Panc1 (cell line): ENCODE measurements at regions not wholly inside any gene's neighbourhood (a gene's known extent, or its start where the extent isn't known, plus 50 kb on each side); places are given as distances from the start of the nearest gene placed in this dataset.

ENCODE experiments used
- ATAC-seq: fragments of 200-7000 bp; cut with Tn5 transposase; 2 replicates; pipeline ENCODE4 v1.9.1; 2020; ENCODE audit warnings: mild to moderate bottlenecking, moderate library complexity
- BruUV-seq: library from RNA; stranded (reverse); fragments of 400-500 nt; replicated peaks from 2 replicates; lab custom pipeline; 2021; lab: Mats Ljungman, UMichigan
- CTCF ChIA-PET: fragments of 300-600 bp; sonication (Branson Sonifier 250); formaldehyde crosslinking; loops from one replicate; lab custom pipeline; 2022; ENCODE audit warnings: antibody characterized with exemption; lab: Charles Lee
- POLR2A ChIA-PET: fragments of 300-600 bp; sonication (Branson Sonifier 250); formaldehyde crosslinking; loops from one replicate; lab custom pipeline; 2022; ENCODE audit warnings: antibody characterized with exemption; lab: Charles Lee
- DNase-seq: peaks from one replicate; pipeline ENCODE4 v3.0.0-alpha.2; 2010; ENCODE audit warnings: low read depth, low spot score
- H3K27ac ChIP-seq: 2 replicates; pipeline ENCODE4 v1.5.1; 2011; ENCODE audit warnings: mild to moderate bottlenecking, low read length, inconsistent platforms
- H3K27me3 ChIP-seq: fragments of 200-500 bp; sonication (Bioruptor generic); 2 replicates; pipeline ENCODE4 v1.6.0; 2014; ENCODE audit warnings: low read length, inconsistent platforms; ENCODE audit not compliant: control insufficient read depth, insufficient read depth
- H3K36me3 ChIP-seq: fragments of 200-500 bp; sonication (Bioruptor generic); 2 replicates; pipeline ENCODE4 v1.5.1; 2014; ENCODE audit warnings: inconsistent platforms, mild to moderate bottlenecking, low read length, moderate library complexity; ENCODE audit not compliant: control insufficient read depth, insufficient read depth
- H3K4me1 ChIP-seq: 2 replicates; pipeline ENCODE4 v1.5.1; 2011; ENCODE audit warnings: inconsistent platforms, mild to moderate bottlenecking, low read length, moderate library complexity; ENCODE audit not compliant: control insufficient read depth, insufficient read depth
- H3K4me3 ChIP-seq, 2 experiments: 2 replicates each; pipeline ENCODE4 v1.5.1; 2011 to 2012; ENCODE audit warnings: low read depth in 2 of 2, low read length in 2 of 2, mild to moderate bottlenecking in 2 of 2, inconsistent platforms in 1 of 2, moderate library complexity in 1 of 2
- H3K9me3 ChIP-seq: fragments of 200-500 bp; sonication (Bioruptor generic); 2 replicates; pipeline ENCODE4 v1.5.1; 2014; ENCODE audit warnings: low read depth, mild to moderate bottlenecking, inconsistent platforms, low read length, moderate library complexity; ENCODE audit not compliant: control insufficient read depth, insufficient read depth
- CTCF ChIP-seq: fragments of 450-650 bp; IDR thresholded peaks from 2 replicates; pipeline ENCODE4 v1.5.1; 2017; ENCODE audit warnings: mild to moderate bottlenecking
- POLR2AphosphoS5 ChIP-seq: IDR thresholded peaks from 2 replicates; pipeline ENCODE4 v1.6.1; 2012; ENCODE audit warnings: mild to moderate bottlenecking, low read depth, low read length, moderate library complexity
- REST ChIP-seq, 2 experiments: IDR thresholded peaks; 2 replicates each; pipeline ENCODE4 v1.6.1; 2011 to 2012; ENCODE audit warnings: low read depth in 2 of 2, control low read depth in 1 of 2, low read length in 1 of 2, mild to moderate bottlenecking in 1 of 2, moderate library complexity in 1 of 2; ENCODE audit not compliant: insufficient read depth in 1 of 2
- SIN3A ChIP-seq: IDR thresholded peaks from 2 replicates; pipeline ENCODE4 v1.6.1; 2012; ENCODE audit warnings: low read depth, mild to moderate bottlenecking, low read length, moderate library complexity, borderline replicate concordance; ENCODE audit not compliant: insufficient read depth
- TCF7L2 ChIP-seq: IDR thresholded peaks from 2 replicates; pipeline ENCODE4 v1.6.1; 2011; ENCODE audit warnings: mild to moderate bottlenecking, low read depth, low read length, inconsistent platforms
- in situ Hi-C: cut with HindIII; loops from 2 replicates; pipeline ENCODE4 v1.10.0; 2016; ENCODE audit warnings: low sequenced_read_pairs, low pct_unique_long_range_greater_than_20kb
- intact Hi-C: fragments of 100-400 bp; cut with micrococcal nuclease; formaldehyde crosslinking; loops from one replicate; pipeline ENCODE4 v1.10.0; 2022; ENCODE audit not compliant: unreplicated experiment

- intact Hi-C loops (no loop called here), in situ Hi-C loops (no loop called here)
- BruUV-seq = no TSS peak
- H3K27me3 ChIP-seq = no peaks in the 10 kb centered on the region
- no peaks in the 10 kb centered on the region for H3K9me3 ChIP-seq
- ChIA-PET POLR2A (interaction anchor here (0.6 kb wide), 1 partner anchor 831 kb away, joined by 3 read pairs; no protein-coding TSS in a partner anchor), CTCF (interaction anchor here (0.7 kb wide), 1 partner anchor 480 kb away, joined by 3 read pairs; no protein-coding TSS in a partner anchor)
- ATAC-seq = no peak
- no peaks in the 10 kb centered on the region for H3K36me3 ChIP-seq
- DNase-seq = no peak
- H3K4me3 ChIP-seq = no peak overlapping the region
- no peaks in the 10 kb centered on the region; the same call in 1 of the 2 replicates for H3K4me1 ChIP-seq
- H3K27ac ChIP-seq = no peak overlapping the region
- TF ChIP-seq CTCF (peak; percentile 34; the same call in 1 of the 2 replicates), POLR2AphosphoS5 (no peak)
These were observed 1573.3 kb downstream of the PCDH9 start for GRCh38 chr13:65656740-65657329.

- ATAC-seq (no peak), DNase-seq (no peak)
- ChIA-PET POLR2A (no interaction called here), CTCF (no interaction called here)
- no peaks in the 10 kb centered on the region; the same call in 1 of the 2 replicates for H3K4me1 ChIP-seq
- no peak overlapping the region for H3K27ac ChIP-seq
- H3K4me3 ChIP-seq = no peak overlapping the region
- H3K9me3 ChIP-seq = no peaks in the 10 kb centered on the region
- TF ChIP-seq CTCF (no peak), TCF7L2 (no peak), SIN3A (no peak), POLR2AphosphoS5 (no peak)
- H3K27me3 ChIP-seq = no peaks in the 10 kb centered on the region
- H3K36me3 ChIP-seq = no peaks in the 10 kb centered on the region
- no TSS peak for BruUV-seq
- intact Hi-C loops = no loop called here
- in situ Hi-C loops = no loop called here
These were observed 1576.5 kb downstream of the PCDH9 start for GRCh38 chr13:65653613-65654012.

GRCh38 chr13:65650321-65650720 is 1579.8 kb downstream of the PCDH9 start:
- H3K27me3 ChIP-seq = no peaks in the 10 kb centered on the region
- no peak overlapping the region for H3K4me3 ChIP-seq
- BruUV-seq = no TSS peak
- TF ChIP-seq POLR2AphosphoS5 (no peak), SIN3A (no peak), CTCF (no peak), TCF7L2 (no peak), REST (IDR thresholded peaks at IDR 0.05; ENCODE audit: insufficient read depth in 1 of 2, low read depth in 2 of 2, low read length in 1 of 2) (no peak)
- no peak overlapping the region for H3K27ac ChIP-seq
- no peaks in the 10 kb centered on the region; the same call in 1 of the 2 replicates for H3K4me1 ChIP-seq
- ChIA-PET POLR2A (no interaction called here), CTCF (no interaction called here)
- no peaks in the 10 kb centered on the region for H3K36me3 ChIP-seq
- no peaks in the 10 kb centered on the region for H3K9me3 ChIP-seq
- DNase-seq (no peak), ATAC-seq (no peak)
- in situ Hi-C loops (no loop called here), intact Hi-C loops (no loop called here)
